NCI-H510A treated with DMSO at 0.1 percent for 48 hours (cell line): ENCODE measurements at regions not wholly inside any gene's neighbourhood (a gene's known extent, or its start where the extent isn't known, plus 50 kb on each side); places are given as distances from the start of the nearest gene placed in this dataset.
"Not testable (repeated sequence)": the region's sequence is repeated elsewhere in the genome, so short reads cannot be mapped to it uniquely, and the experiment has no call there.

Experiments used
- DNase-seq: peaks from one replicate; lab custom pipeline; 2025; lab: John Stamatoyannopoulos, UW

- DNase-seq = no peak
Measured at GRCh38 chr9:21533597-21533996, 51.5 kb upstream of the IFNE start.

DNA sequence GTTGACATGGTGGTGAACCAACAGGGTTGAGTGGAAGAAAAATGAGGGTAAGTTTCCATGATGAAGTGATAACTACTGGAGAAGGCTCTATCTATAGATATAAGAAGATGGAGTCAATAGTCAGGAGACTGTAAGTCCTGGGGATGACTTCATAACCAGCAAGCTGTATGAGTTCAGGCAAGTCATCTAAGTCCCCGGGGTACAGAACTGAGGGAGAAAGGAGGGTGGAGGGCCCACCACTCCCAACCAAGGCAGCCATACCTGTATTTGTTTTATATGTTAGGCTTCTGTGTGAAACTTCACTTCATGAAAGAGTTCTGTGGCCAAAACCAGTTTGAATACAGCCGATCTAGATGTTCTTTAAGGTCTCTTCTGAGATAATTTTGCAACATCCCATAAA lies 53.3 kb upstream of the IFNE start:
- DNase-seq = no peak

DNA sequence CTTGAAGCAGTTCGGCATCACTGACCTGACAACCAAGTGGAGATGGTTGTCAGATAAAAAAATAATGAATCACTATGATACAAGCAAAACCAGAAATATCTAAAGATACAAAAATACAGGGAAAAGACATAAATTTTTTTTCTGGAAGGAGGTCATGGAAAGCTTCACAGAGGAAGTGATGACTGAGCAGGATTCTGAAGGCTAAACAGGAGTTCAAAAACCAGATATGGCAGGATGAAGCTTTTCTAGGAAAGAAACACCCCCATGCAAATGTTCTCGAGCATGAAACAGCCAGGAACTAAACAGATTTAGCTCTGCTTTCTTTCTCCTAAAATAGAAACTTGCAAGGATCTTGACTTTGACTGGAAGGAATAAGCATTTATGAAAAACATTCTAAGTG lies 60.7 kb upstream of the IFNE start:
- no peak for DNase-seq

GRCh38 chr9:21543187-21543586 lies 61.1 kb upstream of the IFNE start:
- DNase-seq = no peak

DNA sequence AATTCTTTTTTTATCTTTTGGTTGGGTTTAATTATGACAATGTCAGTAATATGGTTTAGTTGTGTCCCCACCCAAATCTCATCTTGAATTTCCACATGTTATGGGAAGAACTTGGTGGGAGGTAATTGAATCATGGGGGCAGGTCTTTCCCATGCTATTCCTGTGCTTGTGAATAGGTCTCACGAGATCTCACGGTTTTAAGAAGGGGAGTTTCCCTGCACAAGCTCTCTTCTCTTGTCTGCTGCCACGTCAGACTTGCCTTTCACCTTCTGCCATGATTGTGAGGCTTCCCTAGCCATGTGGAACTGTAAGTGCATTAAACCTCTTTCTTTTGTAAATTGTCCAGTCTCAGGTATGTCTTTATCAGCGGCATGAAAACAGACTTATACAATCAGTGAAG lies 61.7 kb upstream of the IFNE start:
- DNase-seq = not testable (repeated sequence)

DNA sequence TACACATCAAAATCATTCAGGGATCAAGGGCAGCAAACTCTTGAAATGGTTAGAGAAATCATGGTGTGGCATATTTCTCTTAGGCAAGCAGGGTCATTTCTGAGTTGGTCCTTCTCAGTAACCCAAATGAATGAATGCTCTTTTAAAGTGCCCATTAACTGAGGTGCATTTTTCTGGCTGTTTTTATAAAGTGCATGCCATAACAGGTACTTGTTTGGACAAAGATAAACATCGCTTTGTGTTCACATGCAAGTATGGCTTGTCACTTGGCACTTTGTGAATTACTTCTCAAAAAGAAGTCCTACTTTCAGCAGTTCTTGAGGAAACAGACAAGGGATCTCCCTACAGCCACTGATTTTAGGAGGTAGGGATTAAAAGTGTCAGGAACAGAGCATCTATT lies 64.8 kb upstream of the IFNE start:
- DNase-seq = no peak

DNA sequence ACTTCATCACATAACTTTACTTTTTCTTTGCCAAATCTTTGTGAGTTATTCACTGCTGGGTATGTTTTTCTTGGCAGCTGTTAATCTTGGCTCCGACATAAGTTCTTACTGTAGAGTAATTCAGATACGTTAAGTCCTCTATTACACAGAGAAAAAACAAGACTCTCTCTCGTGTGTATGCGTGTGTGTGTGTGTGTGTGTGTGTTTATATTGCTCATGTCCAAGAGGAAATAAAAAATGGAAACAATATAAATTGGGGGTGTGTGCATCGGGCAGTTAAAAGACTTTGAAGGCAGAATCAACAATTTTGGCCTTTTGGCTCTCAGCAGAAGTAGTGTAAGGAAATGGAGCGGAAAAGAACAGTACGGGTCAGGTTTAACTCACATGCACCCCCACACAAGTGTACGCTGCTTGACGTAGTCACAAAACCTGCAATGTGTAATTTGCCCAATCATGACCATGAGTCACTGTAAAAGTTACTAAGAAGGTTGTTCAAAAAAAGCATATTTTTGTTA lies 67.2 kb upstream of the IFNE start:
- no peak for DNase-seq

- no peak for DNase-seq
Measured at GRCh38 chr9:21549890-21550289, 67.8 kb upstream of the IFNE start.

- no peak for DNase-seq
Measured at GRCh38 chr9:21550392-21550791, 68.3 kb upstream of the IFNE start.

DNA sequence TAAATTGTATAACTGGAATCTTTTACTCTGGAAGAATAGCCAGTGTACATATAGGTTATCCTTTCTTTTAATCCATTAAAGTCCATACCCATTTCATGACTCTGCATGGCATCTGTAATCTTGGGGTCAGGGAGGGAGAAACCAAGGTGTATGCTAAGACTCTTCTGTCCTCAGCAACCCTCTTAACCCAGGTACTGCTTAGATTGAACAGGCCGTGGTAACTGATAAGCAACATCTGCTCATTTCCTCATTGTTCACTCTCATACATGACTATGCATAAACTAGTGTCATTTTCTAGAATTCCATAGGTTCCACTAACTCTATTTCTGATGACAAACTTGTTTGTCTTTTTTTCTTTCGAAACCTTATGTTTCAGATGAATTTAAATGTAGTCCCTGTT lies 69.3 kb upstream of the IFNE start:
- DNase-seq = no peak

GRCh38 chr9:21552244-21553170 lies 70.4 kb upstream of the IFNE start:
- no peak for DNase-seq

GRCh38 chr9:21553441-21553840 lies 71.3 kb upstream of the IFNE start:
- DNase-seq = no peak

DNA sequence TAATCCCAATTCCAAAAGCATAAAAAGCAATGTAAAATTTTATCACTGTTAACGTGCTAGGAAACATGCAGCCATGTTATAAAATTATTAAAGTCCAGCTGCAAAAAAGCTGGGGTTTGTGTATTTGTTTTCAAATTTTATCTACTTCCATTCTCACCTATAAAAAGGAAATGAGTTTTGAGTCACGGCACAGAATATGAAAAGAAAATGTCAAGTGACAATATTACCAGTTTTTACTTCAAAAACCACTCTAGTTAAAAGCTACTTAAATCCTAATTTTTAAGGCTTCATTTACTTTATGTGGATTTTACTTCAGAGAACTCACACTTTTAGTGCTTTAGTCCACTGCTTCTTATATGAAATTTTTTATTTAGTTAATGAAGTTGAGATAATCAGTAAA lies 72.7 kb upstream of the IFNE start:
- DNase-seq = no peak

GRCh38 chr9:21555911-21556310 lies 73.8 kb upstream of the IFNE start:
- DNase-seq = no peak

DNA sequence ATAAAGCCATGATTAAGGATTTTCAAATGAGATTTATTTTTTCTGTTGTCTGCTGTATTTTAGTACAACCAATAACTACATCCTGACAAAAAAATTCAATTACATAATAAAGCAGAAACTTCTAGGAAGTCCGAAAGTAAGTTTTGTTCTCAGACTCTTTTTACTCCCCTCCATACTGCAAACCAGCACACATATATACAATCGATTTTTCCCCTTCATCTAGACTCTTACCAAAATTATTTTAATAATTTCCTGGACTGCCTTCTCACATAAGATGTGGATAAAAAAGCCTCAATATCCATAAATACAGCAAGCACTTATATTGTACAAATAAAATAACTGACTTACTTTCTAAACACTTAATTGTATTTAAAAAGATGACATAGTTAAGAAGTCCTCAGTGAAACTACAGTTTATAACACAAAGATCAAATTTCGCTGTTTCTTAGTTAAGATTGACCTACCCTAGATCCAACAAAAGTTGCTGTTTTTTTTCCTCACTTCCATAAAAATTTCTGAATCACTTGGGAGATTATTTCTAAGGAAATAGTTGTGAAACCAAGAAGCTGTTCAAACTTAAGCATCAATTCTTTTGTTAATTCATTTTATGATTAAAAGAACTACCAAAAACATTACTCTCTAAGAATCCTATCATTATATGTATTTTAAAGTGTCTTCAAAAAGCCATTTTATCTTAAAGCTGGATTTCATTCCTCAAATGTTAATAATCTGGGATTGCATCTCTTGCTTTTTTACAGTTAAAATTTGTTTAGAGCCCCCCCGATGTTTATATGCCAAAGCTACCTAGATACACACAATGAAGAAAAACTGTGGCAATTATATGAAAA lies 74.7 kb upstream of the IFNE start:
- no peak for DNase-seq

DNA sequence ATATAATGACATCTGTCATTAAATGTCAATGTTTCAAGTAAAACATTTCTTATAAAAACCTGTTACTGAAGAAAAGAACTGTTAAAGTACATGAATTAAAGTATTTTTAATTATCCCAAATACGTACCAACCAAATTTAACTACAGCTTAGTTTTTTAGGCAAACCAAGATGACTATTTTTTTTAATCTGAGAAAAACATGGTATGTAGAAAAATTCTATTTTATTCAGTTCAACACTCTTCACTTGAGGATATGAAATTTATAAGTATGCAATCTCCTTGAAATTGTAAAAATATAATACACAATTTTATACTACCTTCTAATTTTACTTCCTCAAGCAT lies 75.3 kb upstream of the IFNE start:
- no peak for DNase-seq

- no peak for DNase-seq
Measured at GRCh38 chr9:21558079-21558478, 76.0 kb upstream of the IFNE start.

DNA sequence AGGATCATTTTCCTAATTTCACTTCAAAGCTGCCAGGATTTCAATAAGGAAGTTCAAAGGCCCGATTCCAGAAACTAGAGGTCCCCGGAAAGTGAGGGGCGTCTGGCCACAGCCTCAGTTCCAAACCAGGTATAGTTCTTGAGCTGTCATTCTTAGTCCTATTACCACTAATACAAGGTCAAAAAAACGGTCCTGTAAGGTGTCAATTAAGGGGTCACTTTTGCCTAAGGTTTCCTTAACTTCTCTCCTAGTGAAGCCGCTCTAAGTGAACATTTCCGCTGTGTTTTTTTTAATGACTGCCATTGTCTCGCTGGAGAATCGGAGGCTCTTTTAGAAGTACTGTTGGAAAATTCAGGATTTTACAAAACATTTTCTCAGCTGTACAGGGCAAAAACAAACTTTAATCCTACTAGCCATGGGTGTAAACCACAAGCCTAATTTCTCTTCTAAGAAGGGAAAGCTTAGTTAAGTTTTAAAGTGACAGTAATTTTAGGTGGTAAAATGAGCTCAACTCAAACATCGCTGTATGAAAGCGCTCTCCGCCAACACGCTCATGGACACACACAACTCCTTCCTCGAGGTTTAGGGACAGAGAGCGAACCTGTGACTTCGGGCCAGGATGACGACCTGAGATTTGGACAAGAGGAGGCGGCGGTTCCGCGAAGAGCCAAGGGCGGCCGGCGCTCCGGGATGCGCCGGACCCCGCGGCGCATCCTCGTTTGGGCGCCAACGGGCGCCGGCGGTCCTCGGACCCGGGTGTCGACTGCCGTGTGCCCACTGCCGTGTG lies 76.7 kb upstream of the IFNE start:
- no peak for DNase-seq

GRCh38 chr9:21559402-21560280 lies 77.5 kb upstream of the IFNE start:
- no peak for DNase-seq

DNA sequence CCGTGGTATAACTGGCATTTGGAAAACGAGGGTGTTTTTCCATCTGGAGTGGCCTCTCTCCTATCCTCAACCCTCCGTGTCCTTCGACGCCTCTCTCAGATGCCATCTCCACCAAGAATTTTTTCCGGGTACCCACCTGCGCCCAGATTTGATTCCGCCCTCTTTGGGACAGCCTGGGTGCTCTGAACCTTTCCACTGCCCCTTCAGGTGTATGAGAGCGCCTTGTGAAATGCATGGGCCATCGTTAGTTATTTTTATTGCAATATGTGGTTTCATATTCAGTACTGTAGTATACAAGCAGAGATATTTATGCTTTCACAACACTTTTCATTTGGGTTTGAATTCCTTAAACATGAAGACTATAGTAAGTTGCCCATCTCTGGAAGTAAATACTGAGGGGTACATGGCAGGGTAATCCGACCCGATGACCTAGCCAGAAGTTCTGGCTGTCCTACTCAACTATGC lies 78.2 kb upstream of the IFNE start:
- DNase-seq = no peak

GRCh38 chr9:21561502-21561901 lies 79.4 kb upstream of the IFNE start:
- no peak for DNase-seq
